ENCODE measurements at regions not wholly inside any gene's neighbourhood (a gene's known extent, or its start where the extent isn't known, plus 50 kb on each side); places are given as distances from the start of the nearest gene placed in this dataset.

DNA sequence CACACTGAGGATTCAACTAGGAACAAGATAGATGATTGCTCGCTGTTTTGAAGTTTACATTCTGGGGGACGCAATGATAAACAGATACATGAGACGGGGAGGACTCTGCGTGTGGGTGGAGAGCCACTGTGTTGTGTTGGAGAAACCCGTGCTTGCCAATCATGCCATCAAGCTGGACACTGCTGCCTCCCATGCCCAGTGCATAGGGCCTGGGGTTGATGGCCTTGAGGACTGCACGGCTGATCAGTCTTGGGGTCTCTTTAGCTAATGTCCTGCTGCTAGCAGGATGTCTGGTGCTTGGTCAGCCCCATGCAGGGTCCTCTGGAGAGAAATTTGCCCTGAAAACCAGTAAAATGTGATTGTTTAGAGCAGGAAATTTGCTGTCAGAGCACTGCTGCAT, 221.2 kb upstream of the B3GAT1 start:
- Histone ChIP-seq H3K79me1 (ENCODE audit: insufficient read depth, low read depth, low read length, poor library complexity, severe bottlenecking) (no peaks in the 10 kb centered on the region), H3K9me3 (ENCODE audit: control insufficient read depth, low read depth, low read length) (no peaks in the 10 kb centered on the region), H3T11ph (ENCODE audit: low read length) (no peak overlapping the region), H3K18ac (ENCODE audit: insufficient read length, low read depth, low read length) (no peak overlapping the region), H3K4me1 (ENCODE audit: insufficient read depth, low read length) (no peaks in the 10 kb centered on the region), H4K91ac (ENCODE audit: insufficient read length, low read depth, low read length) (no peak overlapping the region), H2BK20ac (ENCODE audit: low read depth, low read length, poor library complexity, severe bottlenecking) (no peak overlapping the region), H3K4me2 (ENCODE audit: insufficient read depth, insufficient read length, low read length) (no peak overlapping the region), H3K27ac (ENCODE audit: insufficient read length, low read depth, low read length) (no peak overlapping the region), H4K5ac (ENCODE audit: insufficient read length, low read depth, low read length) (no peak overlapping the region), H4K20me1 (ENCODE audit: control insufficient read depth, insufficient read depth, insufficient read length) (no peaks in the 10 kb centered on the region), H2AK5ac (ENCODE audit: insufficient read length, low read length) (no peak overlapping the region), H3K56ac (ENCODE audit: insufficient read length, low read depth, low read length) (no peak overlapping the region), H2AFZ (ENCODE audit: low read length) (no peak overlapping the region), H3K14ac (ENCODE audit: insufficient read depth, low read length) (no peak overlapping the region), H2BK12ac (ENCODE audit: insufficient read length, low read depth, low read length) (no peak overlapping the region), H2BK120ac (ENCODE audit: low read depth, low read length, poor library complexity, severe bottlenecking) (no peak overlapping the region), H2BK5ac (ENCODE audit: insufficient read length, low read length) (no peak overlapping the region), H3K23me2 (ENCODE audit: insufficient read length, low read depth, low read length, poor library complexity, severe bottlenecking) (no peaks in the 10 kb centered on the region), H3K23ac (ENCODE audit: insufficient read length, low read depth, low read length) (no peak overlapping the region), H3K79me2 (ENCODE audit: insufficient read depth, low read length) (no peaks in the 10 kb centered on the region), H4K8ac (replicated peaks; ENCODE audit: insufficient read length, low read depth, low read length) (no peak overlapping the region), H3K27me3 (ENCODE audit: insufficient read depth, low read length) (no peaks in the 10 kb centered on the region), H3K9ac (ENCODE audit: extremely low read depth, insufficient read length, low read length) (no peak overlapping the region), H3K4ac (ENCODE audit: low read depth, low read length) (no peak overlapping the region), H2BK15ac (ENCODE audit: low read depth, low read length) (no peak overlapping the region)
- no peak for DNase-seq
- H3K27me3 Mint-ChIP-seq (ENCODE audit: low read depth), result peaks cover 6% of the 10 kb centered on the region
- H3K4me3 Mint-ChIP-seq, result no peak overlapping the region; a peak in 1 of 5 replicates
- WGBS (ENCODE audit: extremely low coverage, insufficient read length, low lambda C conversion rate), result no CpG with 5 or more reads among the region's 6 CpGs
- H3K4me1 Mint-ChIP-seq, result peaks cover 12 to 14% of the 10 kb centered on the region in 2 experiments
- TF ChIP-seq CTCF (conservative IDR thresholded peaks at IDR 0.05), result no peak
- no peaks in the 10 kb centered on the region for H3K9me3 Mint-ChIP-seq
- H3K27ac Mint-ChIP-seq, result no peak overlapping the region
- no peaks in the 10 kb centered on the region for H3K36me3 Mint-ChIP-seq (ENCODE audit: insufficient read depth in 1 of 3, low read depth in 3 of 3)
